ENCODE measurements at regions not wholly inside any gene's neighbourhood (a gene's known extent, or its start where the extent isn't known, plus 50 kb on each side); places are given as distances from the start of the nearest gene placed in this dataset.
"Not testable (repeated sequence)": the region's sequence is repeated elsewhere in the genome, so short reads cannot be mapped to it uniquely, and the experiment has no call there.

DNA sequence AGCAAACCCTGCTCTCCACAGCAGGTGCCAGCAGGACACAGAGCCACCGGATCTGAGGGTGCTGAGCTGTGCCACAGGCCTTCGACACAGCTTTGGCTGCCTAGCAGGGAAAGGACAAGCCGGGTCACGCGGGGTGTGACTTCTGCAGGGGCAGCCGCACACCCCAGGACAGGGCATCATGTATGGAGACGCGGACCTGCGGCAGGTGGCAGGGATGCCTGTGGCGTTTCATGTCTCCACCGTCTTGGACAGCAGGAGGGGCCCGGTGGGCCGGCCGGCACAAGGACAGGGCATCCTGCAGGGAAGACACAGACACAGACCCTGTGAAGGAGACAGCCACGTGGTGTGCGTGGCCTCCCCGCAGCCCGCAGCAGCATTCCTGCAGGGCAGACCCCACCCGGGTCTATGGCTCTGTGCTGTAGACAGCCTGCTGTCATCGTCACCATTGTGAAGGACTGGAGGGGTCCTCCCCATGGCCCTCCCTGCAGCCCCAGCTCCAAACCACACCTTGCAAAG, 109.2 kb downstream of the PDGFA start:
- no peak for DNase-seq

DNA sequence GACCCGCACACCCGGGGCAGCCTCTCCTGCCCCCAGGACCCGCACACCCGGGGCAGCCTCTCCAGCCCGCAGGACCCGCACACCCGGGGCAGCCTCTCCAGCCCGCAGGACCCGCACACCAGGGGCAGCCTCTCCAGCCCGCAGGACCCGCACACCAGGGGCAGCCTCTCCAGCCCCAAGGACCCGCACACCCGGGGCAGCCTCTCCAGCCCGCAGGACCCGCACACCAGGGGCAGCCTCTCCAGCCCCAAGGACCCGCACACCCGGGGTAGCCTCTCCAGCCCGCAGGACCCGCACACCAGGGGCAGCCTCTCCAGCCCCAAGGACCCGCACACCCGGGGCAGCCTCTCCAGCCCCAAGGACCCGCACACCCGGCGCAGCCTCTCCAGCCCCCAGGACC, 108.5 kb downstream of the PDGFA start:
- not testable (repeated sequence) for DNase-seq

DNA sequence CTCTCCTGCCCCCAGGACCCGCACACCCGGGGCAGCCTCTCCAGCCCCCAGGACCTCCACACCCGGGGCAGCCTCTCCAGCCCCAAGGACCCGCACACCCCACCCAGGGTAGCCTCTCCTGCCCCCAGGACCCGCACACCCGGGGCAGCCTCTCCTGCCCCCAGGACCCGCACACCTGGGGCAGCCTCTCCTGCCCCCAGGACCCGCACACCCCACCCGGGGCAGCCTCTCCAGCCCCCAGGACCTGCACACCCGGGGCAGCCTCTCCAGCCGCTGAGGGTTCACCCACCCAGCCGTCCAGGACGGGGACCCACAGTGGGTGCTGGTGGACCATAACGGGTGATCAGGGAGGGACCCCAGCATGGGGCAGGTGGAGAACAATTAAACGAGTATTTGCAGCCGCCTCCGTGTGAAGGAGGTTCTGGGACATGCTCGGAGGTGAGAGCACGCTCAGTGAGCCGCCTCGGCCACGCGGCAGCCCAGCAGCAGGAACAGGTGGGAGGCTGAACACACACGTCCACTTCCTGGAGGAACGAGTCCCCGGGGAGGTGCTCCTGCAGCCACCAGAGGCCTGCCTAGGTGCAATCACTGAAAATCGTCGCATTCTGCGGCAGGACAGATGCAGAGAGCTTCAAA, 107.9 kb downstream of the PDGFA start:
- no peak for DNase-seq

DNA sequence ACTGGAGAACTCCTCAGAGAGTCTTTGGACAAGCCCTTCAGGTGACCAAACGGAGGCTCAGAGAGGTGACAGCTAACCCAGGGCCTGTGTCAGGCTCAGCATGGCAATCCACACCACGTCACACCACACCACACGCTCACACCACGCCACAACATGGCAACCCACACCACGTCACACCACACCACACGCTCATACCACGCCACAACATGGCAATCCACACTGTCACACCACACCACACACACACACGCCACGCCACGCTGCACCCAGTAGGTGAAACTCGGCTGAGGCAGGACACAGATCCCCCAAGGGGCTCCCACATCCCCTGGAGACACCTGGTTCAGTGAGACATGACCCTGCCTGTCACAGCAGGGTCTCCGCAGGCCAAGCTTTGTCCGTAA, 107.3 kb downstream of the PDGFA start:
- no peak for DNase-seq

DNA sequence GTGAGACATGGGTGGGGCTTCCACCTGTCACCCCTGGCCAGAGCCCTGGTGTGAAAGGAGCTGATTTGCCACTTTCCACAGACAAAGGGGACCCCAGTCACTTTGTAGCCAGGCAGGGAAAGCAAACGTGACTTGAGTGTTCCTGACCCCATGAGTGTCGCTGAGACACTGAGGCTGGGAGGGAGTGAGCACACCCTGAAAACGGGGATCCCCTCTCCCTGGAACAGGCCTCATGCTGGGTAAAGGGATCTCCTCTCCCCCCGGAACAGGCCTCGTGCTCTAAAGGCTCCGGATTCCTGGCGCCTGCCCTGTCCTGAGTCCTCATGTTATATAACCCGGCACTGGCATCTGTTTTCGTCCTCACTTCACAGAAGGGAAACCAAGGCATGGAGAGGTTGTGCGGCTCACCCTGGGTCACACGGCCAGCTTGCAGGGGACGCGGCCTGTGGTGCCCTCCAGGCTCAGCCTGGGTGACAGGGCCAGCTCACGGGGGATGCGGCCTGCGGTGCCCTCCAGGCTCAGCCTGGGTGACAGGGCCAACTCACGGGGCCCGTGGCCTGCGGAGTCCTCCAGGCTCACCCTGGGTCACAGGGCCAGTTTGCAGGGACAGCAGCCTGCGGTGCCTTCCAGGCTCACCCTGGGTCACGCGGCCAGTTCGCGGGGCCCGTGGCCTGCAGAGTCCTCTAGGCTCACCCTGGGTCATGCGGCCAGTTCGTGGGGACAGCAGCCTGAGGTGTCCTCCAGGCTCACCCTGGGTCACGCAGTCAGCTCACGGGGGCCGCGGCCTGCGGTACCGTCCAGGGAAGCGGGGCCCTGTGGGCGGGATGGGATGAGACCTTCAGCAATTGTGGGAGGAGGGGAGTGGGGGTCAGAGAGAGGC, 104.7 kb downstream of the PDGFA start:
- no peak for DNase-seq

DNA sequence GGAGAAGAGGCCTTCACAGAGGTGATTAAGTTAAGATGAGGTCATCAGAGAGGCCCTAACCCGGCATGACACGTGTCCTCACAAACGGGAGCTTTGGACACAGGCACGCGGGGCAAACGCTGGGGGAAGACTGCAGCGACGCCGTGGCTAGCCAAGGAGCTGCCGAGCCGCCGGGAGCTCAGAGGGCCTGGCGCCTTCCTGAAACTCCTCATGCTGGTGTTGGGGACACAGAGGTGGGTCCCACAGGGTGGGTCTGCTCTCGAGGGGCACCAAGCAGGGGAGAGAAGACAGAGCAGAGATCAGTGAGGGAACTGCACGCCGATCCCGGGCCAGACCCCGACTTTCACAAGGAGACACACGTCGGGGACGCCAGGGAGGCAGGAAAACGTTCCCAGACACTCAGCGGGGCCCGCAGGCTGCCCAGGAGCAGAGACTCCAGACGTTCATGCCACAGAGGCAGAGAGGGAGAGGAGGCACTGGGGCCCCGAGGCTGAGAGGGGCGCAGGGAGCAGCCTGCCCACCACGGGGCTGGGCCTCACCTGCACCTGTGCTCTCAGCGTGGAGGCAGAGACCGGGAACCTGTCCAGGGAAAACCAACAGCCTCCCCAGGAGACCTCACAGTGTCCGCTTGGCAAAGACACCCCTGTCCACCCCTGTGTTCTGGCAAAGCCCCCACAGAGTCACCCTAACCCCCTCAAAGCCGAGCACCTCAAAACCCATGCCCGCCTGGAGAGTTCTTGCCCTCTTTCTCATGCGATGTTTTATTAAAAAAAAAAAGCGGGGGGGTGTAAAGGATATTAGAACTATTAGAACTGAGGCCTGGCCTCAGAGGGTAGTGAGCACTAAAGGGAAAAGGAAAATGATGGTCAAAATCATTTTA, 103.8 kb downstream of the PDGFA start:
- no peak for DNase-seq

DNA sequence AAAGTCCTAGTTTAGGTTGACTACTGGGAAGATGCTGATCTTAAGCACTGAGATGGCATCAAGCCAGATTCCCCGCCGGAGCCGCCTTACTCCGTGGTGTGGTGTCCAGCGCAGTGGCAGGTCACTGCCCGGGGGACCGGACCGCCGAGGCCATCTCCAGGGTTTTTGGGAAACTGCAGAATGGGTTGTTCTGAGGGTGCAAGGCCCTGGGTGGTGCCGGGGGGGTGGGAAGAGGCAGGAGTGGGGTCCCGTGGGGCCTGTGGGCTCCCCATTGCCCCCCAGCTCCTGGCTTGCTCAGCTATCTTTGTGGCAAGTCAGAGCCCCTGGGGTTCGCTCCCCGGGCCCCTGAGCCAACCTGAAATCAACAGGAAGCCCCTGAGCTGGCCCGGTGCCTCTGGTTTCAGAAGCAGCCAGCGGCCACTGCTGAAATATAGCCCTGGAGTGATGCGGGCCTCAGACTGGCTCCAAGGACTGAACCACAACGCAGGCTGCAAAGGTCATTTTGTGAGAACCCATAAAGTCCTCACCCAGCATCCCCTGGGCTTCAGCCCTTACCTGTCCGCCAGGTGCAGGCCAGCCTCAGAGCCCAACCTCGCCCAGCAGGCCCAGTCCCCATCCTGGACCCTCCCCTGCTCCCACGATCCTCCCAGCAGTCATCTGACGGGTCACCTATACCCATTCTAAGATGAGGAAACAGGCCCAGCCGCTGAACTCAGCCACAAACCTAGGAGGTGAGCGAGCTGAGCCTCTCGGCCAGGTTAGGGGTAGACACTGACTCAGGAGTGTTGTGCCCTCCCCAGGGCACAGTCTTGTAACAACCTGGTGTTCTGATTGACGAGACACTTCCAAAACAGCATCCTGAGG, 102.7 kb downstream of the PDGFA start:
- DNase-seq = no peak

DNA sequence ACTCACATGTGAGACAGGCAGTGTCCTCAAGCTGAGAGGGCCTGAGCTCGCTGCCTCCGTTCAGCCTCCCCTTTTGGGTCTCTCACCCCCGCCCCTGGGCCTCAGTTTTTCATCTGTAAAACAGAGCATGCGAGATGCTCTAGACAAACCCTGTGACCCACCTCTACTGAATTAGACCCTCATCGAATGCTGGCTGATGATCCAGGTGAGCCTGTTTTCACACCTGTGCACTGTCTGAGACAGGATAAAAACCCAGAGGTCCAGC, 102.1 kb downstream of the PDGFA start:
- no peak for DNase-seq

DNA sequence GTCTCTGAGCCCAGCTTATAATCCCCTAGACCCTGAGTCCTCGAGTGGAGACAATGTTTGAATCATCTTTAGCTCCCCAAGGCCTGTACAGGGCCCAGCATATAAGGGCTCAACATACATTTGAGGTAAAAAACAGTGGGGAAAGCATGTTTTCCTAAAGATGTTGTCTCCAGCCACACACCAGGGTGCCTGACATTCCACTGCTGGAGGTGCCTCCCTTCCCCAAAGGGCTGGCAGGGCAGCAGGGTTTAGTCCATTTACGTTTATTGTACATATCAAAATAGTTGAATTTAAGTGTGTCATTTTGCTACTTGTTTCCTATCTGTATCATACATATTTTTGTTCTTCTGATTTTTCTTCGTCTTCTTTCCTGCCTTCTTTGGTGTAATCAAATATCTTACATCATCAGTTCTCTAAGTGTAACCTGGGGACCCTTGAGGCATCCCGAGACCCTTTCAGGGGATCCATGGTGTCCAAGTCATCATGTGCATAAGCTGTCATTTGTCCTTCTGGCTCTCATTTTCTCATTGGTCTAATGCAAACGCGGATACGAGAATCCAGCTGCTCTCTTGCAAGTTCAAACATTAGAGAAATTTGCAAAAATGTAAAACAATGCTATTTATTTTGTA, 101.6 kb downstream of the PDGFA start:
- no peak for DNase-seq

DNA sequence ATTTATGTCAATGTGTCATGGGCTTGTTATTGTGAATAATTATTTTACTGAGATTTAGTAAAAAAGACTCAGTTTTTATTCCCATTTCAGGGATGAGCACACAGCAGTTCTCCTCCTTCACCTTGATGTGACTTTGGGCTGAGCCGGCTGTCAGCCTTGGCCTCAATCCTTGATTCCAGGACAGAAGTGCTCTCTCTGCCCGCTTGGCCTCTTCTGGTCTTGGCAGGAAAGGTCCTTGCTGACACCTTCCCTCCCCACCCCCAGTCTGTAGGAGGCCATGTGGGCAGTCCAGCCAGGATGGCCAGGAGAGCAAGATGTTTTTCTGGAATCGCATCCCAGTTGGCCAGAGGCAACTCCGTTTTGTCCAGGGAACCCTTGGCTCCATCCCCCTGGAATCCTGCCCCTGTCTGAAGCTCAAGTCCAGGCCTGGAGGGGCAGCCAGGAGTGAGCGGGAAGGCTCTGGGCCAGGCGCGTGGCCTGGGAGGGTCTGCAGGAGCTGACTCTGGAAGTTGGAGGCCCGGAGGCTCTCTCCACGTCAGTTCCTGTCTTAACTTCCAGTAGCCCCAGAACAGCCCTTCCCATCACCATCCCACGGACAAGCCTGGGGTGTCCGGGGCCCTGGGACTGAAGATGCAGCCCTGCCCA, 100.9 kb downstream of the PDGFA start:
- DNase-seq = no peak

DNA sequence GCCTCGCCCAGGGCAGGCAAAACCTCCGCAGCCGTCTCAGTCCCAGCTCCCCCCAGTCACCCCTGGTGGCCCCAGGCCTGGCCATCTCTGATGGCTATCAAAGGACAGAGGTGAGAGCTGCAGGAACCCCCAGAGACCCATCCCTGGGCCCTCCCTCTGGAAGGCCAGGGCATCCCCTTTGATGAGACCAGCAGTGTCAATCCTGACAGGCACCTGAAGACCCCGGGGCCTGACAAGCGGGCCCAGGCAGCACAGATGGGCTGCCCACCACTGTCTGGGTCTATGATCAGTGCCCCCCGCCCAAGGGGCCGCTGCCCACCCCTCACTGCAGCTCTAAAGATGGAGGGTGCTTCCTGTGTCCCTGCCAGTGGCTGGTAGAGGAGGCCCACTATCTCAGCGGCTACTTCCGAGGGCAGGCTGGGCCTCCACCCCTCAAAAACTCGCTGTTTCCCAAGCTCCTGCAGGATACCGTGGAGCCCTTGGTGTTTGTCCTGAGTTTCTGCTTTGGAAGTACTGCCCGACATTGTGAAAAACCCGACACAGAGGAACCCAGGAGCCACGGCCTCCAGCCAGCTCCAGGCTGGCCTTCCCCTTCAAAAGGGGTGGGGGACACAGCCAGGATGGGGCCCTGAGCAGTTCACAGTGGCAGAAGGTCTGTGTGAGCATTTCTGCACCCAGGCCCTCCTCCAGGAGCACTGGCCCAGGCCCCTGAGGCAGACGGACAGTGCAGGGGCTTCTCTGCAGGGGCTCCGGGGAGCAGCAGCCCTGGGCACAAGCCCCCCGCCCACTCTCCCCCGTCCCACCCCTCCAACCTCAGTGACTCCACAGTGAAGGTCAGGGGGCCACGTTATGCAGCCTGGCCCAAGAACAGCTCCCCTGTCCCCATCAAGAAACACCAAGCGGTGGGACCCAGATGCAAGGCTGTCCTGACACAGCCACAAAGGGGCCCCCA, 99.2 kb downstream of the PDGFA start:
- DNase-seq = no peak

DNA sequence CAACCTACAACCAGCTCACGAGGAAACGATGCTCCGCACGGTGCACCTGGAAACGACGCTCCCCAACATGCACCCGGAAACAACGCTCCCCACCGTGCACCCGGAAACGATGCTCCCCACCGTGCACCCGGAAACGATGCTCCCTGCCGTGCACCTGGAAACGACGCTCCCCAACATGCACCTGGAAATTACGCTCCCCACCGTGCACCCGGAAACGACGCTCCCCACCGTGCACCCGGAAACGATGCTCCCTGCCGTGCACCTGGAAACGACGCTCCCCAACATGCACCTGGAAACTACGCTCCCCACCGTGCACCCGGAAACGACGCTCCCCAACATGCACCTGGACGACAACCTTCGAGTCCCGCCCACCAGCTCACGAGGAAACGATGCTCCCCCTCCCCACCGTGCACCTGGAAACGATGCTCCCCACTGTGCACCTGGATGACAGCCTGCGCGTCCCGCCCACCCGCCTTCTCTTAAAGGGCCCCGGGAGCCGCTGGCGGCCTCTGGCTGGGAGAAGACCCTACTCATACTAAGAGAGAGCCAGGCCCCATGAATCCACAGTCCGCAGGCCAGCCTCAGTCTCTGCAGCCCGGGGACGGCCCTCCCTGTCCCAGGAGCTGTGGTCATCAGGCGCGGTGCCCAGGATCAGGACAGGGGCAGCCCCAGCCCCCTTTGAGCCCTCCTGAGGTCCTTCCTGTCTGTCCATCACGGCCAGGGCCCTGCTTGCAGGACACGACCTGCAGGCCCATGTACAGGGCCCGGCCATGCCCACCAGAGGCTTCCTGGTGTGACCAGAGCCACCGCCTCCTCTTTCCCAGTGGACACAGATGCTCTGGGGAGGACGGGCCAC, 98.3 kb downstream of the PDGFA start:
- no peak for DNase-seq

DNA sequence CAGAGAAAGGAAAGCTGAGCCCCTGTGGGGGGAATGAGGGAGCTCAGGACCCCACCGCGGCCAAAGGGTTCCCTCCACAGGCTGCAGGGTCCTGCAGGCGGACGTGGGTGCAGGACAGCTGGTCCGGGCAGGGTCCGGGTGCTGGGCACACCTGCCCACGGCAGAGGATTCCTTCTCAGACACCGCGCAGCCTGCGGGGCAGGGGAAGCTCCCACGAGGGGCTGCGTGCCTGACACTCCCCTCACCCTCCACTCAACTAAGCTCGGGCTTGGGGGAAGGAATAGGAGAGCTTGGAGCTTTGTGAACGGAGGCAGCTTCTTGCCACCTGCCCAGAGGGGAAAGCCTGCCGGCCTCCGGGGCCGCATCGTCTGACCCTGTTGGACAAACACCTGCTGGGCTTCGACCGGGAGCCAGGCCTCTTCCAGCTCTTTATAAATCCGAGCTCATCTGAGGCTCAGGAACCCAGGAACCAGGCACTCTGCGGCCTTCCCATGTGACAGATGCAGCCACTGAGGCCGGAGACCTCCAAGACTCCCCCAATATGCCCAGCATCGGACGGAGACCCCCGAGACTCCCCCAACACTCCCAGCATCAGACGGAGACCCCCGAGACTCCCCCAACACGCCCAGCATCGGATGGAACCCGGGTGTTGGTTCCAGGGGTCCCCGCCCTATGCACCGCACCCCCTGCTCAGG, 97.3 kb downstream of the PDGFA start:
- DNase-seq = no peak

DNA sequence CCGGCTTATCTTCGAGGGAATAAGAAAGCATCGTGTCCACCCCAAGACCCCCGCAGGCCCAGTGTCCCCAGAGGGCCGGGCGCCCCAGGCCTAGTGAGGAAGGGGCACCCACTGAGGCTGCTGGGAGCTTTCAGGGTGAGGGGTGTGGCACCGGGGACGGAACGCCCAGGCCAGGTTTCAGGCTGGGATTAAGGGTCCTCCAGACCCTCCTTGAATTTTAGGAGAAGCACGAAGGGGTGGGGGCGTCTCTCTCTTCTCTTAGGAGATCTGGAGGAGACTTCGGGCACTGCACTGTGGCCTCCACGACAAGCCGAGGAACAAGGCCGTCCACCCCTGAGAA, 96.8 kb downstream of the PDGFA start:
- DNase-seq = no peak

DNA sequence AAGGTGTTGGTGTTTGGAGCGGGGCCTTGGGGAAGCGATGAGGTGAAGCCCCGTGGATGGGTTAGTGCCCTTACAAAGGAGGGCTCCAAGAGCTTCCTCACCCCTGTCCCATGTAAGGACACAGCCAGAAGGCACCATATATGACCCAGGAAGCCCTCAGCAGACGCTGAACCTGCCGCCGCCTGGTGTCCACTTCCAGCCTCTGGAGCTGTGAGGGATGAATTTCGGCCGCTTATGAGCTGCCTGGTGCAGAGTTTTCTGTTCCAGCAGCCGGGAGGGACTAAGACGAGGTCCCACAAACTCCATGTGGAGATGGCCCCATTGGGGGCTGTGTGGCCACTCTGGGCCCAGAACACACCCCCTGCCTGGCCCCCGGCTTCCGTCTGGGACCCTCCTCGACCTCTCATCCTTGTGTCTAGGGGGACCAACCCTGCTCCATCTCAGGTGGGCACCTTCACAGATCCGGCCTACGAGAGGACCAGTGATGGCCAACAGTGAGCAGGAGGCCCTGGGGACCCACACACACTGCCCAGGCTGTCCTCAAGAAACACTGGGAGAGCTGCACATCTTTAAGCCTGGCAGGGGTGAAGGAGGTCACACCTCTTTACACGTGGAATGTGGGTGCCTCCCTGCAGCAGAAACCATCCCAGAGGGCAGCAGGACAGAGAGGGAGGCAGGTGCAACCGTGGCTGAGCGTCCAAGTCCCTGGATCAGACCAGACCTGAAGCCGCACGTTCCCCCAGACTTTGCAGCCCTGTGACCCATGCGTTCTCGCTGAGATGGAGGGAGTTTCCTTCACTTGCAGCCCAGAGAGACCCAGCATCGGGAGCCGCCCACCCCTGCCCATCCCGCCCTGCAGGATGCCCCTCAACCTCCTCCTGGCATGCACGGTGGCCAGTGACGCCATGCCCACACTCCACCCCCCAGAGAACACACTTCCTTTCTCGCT, 96.1 kb downstream of the PDGFA start:
- no peak for DNase-seq

DNA sequence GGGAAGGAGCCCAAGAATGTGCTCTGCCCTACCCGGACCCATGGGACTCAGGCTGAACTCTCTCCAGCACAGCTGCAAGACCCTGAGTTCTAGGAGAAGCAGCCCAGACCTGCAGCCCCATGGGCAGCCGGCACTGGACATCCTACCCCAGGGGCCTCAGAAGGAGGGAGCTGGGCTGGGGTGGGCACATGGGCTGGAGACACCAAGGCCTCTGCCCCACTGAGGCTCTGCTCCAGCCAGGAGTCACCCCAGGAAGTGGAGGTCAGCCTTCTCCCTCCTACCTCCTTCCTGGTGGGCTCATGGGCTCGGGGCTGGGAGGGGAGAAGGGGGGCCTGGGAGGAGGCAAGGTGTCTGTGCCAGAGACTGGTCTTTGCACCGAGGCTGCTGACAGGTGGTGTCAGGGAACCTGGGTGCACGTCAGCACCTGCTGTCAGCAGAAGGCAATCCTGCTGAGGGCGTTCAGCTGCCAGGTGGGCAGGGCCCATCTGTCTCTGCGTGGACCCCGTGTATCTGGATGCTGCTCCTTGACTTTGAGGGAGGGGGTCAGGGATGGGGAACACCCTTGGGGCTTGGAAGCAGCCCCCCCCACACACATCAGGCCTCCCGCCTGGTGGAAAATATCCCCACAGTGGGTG, 95.2 kb downstream of the PDGFA start:
- DNase-seq = no peak
